B cell (primary cell): ENCODE measurements at regions not wholly inside any gene's neighbourhood (a gene's known extent, or its start where the extent isn't known, plus 50 kb on each side); places are given as distances from the start of the nearest gene placed in this dataset.

Experiments
- ATAC-seq: fragments of 200-7000 bp; cut with Tn5 transposase; one replicate; pipeline ENCODE4 v1.10.0; 2021; ENCODE audit warnings: low read depth, mild to moderate bottlenecking, moderate number of reproducible peaks, moderate library complexity
- CTCF ChIA-PET: fragments of 350-600 bp; sonication (Branson Sonifier 250); formaldehyde crosslinking; loops from one replicate; lab custom pipeline; 2021; ENCODE audit warnings: antibody characterized with exemption, inconsistent platforms; lab: Charles Lee
- POLR2A ChIA-PET: fragments of 350-600 bp; sonication (Branson Sonifier 250); formaldehyde crosslinking; loops from one replicate; lab custom pipeline; 2021; ENCODE audit warnings: antibody characterized with exemption; lab: Charles Lee
- DNase-seq: peaks from one replicate; pipeline ENCODE4 v3.0.0; 2013
- H2AFZ ChIP-seq: 2 replicates; pipeline ENCODE4 v1.6.1; 2012; ENCODE audit warnings: mild to moderate bottlenecking, low read depth, low read length; ENCODE audit not compliant: insufficient read depth, poor library complexity, severe bottlenecking
- H3K27ac ChIP-seq, 2 donors: 1 replicate in 1 of 2; 2 replicates in 1 of 2; pipeline ENCODE4 v1.5.1; 2012 to 2013; ENCODE audit warnings: low read length in 2 of 2, mild to moderate bottlenecking in 2 of 2, moderate library complexity in 1 of 2
- H3K27me3 ChIP-seq, 4 experiments: fragments of 200-600 bp in 1 of 4; sonication (generic) in 1 of 4; replicated peaks in 1 of 4; 1 replicate in 2 of 4; 2 replicates in 2 of 4; pipeline versions ENCODE4 v1.6.1 to v1.7.0; 2013 to 2016; ENCODE audit warnings: low read length in 3 of 4, mild to moderate bottlenecking in 2 of 4, mixed read lengths in 1 of 4, moderate library complexity in 1 of 4; ENCODE audit not compliant: insufficient read depth in 4 of 4, control insufficient read depth in 3 of 4; ENCODE audit errors: control extremely low read depth in 1 of 4
- H3K36me3 ChIP-seq, 2 experiments: replicated peaks in 1 of 2; 1 replicate in 1 of 2; 2 replicates in 1 of 2; pipeline versions ENCODE4 v1.6.1 to v1.7.1; 2013; ENCODE audit warnings: low read length in 1 of 2; ENCODE audit not compliant: insufficient read depth in 2 of 2, control insufficient read depth in 1 of 2; ENCODE audit errors: control extremely low read depth in 1 of 2, extremely low read depth in 1 of 2
- H3K4me1 ChIP-seq, 2 donors: fragments of 200-600 bp in 1 of 2; sonication (generic) in 1 of 2; 1 replicate in 1 of 2; 2 replicates in 1 of 2; pipeline versions ENCODE4 v1.5.1 to v1.6.1; 2013 to 2017; ENCODE audit warnings: low read length in 2 of 2; ENCODE audit not compliant: control insufficient read depth in 2 of 2, insufficient read depth in 2 of 2
- H3K4me2 ChIP-seq: replicated peaks from 2 replicates; pipeline ENCODE3; 2012; ENCODE audit warnings: mild to moderate bottlenecking, low read depth, low read length; ENCODE audit not compliant: poor library complexity, severe bottlenecking
- H3K4me3 ChIP-seq, 5 experiments: fragments of 200-600 bp in 1 of 5; sonication (generic) in 1 of 5; 1 replicate in 3 of 5; 2 replicates in 2 of 5; pipeline versions ENCODE4 v1.5.1 to v1.7.0; 2011 to 2016; ENCODE audit warnings: low read length in 4 of 5, mild to moderate bottlenecking in 4 of 5, low read depth in 2 of 5, control low read depth in 1 of 5, moderate library complexity in 1 of 5; ENCODE audit not compliant: insufficient read depth in 1 of 5; ENCODE audit errors: control extremely low read depth in 1 of 5, extremely low read depth in 1 of 5
- H3K79me2 ChIP-seq: fragments of 200-600 bp; sonication (generic); one replicate; pipeline ENCODE4 v1.6.0; 2016; ENCODE audit warnings: low read length; ENCODE audit not compliant: control insufficient read depth, insufficient read depth
- H3K9ac ChIP-seq: fragments of 200-600 bp; sonication (generic); 2 replicates; pipeline ENCODE4 v1.6.1; 2017; ENCODE audit warnings: mild to moderate bottlenecking, low read length, moderate library complexity
- H3K9me3 ChIP-seq, 3 donors: one replicate each; pipeline versions ENCODE4 v1.6.1 to v1.7.1; 2013; ENCODE audit warnings: low read length in 2 of 3; ENCODE audit not compliant: control insufficient read depth in 2 of 3, insufficient read depth in 1 of 3; ENCODE audit errors: control extremely low read depth in 1 of 3
- H4K20me1 ChIP-seq: 2 replicates; pipeline ENCODE4 v1.6.0; 2012; ENCODE audit warnings: mild to moderate bottlenecking, low read length; ENCODE audit not compliant: insufficient read depth, control insufficient read depth, poor library complexity, severe bottlenecking
- H3K27ac Mint-ChIP-seq: one replicate; pipeline ENCODE4 v1.8.0; 2021; ENCODE audit warnings: mixed read lengths
- H3K27me3 Mint-ChIP-seq: one replicate; pipeline ENCODE4 v1.8.0; 2021; ENCODE audit warnings: mixed read lengths
- H3K4me1 Mint-ChIP-seq: one replicate; pipeline ENCODE4 v1.8.0; 2021; ENCODE audit warnings: mixed read lengths
- H3K4me3 Mint-ChIP-seq: one replicate; pipeline ENCODE4 v1.8.0; 2021; ENCODE audit warnings: mixed read lengths
- H3K9me3 Mint-ChIP-seq: one replicate; pipeline ENCODE4 v1.8.0; 2022; ENCODE audit warnings: mixed read lengths; ENCODE audit not compliant: insufficient read depth
- EZH2 ChIP-seq: IDR thresholded peaks from 2 replicates; pipeline ENCODE4 v1.6.1; 2012; ENCODE audit warnings: borderline replicate concordance, low read depth, mild to moderate bottlenecking, moderate library complexity, low read length; ENCODE audit not compliant: insufficient read depth, poor library complexity, severe bottlenecking
- WGBS: methylation state at CpG from one replicate; pipeline ENCODE4 v1.1.5; 2013; ENCODE audit warnings: missing lambda C conversion rate; ENCODE audit not compliant: insufficient coverage; 5-methylcytosine and 5-hydroxymethylcytosine counted together
- intact Hi-C: fragments of 100-400 bp; cut with micrococcal nuclease; formaldehyde crosslinking; loops from one replicate; pipeline ENCODE4 v1.10.0; 2022
- TF ChIP-seq, protein P1 (sequence below): fragments of 200-600 bp; IDR thresholded peaks from one replicate; pipeline ENCODE4 v1.8.0; 2022; ENCODE audit warnings: antibody characterized with exemption, mild to moderate bottlenecking

DNA sequence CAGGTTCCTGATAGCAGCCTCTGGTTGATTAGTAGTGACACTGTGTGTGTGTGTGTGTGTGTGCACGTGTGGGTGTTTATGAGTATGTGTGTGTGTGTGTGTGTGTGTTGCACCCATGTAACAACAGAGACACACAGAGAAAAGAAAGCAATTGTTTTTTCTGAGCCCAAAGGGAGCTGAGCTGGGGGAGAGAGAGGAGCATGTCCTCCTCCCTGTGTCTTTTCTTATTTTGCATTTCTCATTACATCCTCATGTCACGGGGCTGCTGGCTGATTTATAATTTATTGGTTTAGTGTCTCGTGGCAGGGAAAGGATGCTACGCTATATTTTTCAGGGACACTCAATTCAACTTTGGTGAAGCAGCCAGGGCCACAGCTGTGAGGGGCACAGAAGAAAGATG lies 511.4 kb downstream of the BCOR start:
- Histone ChIP-seq H3K27ac (no peak overlapping the region), H3K4me1 (no peaks in the 10 kb centered on the region), H3K9ac (no peak overlapping the region), H3K4me2 (no peak overlapping the region), H3K27me3 (no peaks in the 10 kb centered on the region), H3K9me3 (no peaks in the 10 kb centered on the region), H3K4me3 (no peak overlapping the region), H3K79me2 (no peaks in the 10 kb centered on the region), H2AFZ (no peak overlapping the region), H3K36me3 (no peaks in the 10 kb centered on the region), H4K20me1 (no peaks in the 10 kb centered on the region)
- Mint-ChIP-seq H3K27me3 (no peaks in the 10 kb centered on the region), H3K9me3 (no peaks in the 10 kb centered on the region), H3K27ac (no peak overlapping the region), H3K4me3 (no peak overlapping the region), H3K4me1 (no peaks in the 10 kb centered on the region)
- ATAC-seq, result no peak
- ChIA-PET POLR2A (no interaction called here), CTCF (no interaction called here)
- TF ChIP-seq EZH2, result no peak
- TF ChIP-seq, protein P1, sequence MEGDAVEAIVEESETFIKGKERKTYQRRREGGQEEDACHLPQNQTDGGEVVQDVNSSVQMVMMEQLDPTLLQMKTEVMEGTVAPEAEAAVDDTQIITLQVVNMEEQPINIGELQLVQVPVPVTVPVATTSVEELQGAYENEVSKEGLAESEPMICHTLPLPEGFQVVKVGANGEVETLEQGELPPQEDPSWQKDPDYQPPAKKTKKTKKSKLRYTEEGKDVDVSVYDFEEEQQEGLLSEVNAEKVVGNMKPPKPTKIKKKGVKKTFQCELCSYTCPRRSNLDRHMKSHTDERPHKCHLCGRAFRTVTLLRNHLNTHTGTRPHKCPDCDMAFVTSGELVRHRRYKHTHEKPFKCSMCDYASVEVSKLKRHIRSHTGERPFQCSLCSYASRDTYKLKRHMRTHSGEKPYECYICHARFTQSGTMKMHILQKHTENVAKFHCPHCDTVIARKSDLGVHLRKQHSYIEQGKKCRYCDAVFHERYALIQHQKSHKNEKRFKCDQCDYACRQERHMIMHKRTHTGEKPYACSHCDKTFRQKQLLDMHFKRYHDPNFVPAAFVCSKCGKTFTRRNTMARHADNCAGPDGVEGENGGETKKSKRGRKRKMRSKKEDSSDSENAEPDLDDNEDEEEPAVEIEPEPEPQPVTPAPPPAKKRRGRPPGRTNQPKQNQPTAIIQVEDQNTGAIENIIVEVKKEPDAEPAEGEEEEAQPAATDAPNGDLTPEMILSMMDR, result no peak
- no peak for DNase-seq
- intact Hi-C loops, result no loop called here
- 70% methylated on average over 2 of the region's 4 CpGs for WGBS

DNA sequence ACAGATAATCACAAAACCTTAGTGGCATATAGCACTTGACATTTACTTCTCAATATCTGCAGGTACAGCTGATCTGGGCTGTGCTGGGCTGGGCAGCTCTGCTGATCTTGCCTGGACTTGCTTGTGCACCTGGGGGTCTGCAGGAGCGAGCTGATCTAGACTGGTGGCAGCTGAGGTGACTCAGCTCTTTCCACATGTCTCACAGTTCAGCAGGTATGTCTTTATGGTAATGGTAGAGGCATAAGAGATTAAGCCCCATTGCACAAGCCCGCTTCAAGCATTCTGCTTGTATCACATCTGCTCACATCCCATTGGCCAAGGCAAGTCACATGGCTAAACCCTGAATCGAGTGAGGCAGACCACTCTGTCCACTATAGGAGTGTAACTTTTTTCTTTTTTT lies 506.7 kb downstream of the BCOR start:
- TF ChIP-seq, protein P1, result no peak
- no peak for TF ChIP-seq EZH2
- no CpG with 5 or more reads among the region's 3 CpGs for WGBS
- CTCF ChIA-PET, result no interaction called here

More for the DNA sequence above, 506.7 kb downstream of the BCOR start:
- H3K27me3 Mint-ChIP-seq, result peaks cover 4% of the 10 kb centered on the region
- Histone ChIP-seq H3K27ac (no peak overlapping the region), H3K4me3 (no peak overlapping the region), H3K9ac (no peak overlapping the region), H3K9me3 (no peaks in the 10 kb centered on the region), H3K4me2 (no peak overlapping the region), H3K79me2 (no peaks in the 10 kb centered on the region), H3K4me1 (no peaks in the 10 kb centered on the region), H2AFZ (no peak overlapping the region), H4K20me1 (no peaks in the 10 kb centered on the region), H3K27me3 (no peaks in the 10 kb centered on the region), H3K36me3 (no peaks in the 10 kb centered on the region)
- ATAC-seq (no peak), DNase-seq (no peak)
- no peaks in the 10 kb centered on the region for H3K9me3 Mint-ChIP-seq
- H3K27ac Mint-ChIP-seq, result no peak overlapping the region
- H3K4me1 Mint-ChIP-seq, result no peaks in the 10 kb centered on the region
- H3K4me3 Mint-ChIP-seq, result no peak overlapping the region
- POLR2A ChIA-PET, result no interaction called here
- intact Hi-C loops, result no loop called here
